H1 (cell line): ENCODE measurements at regions not wholly inside any gene's neighbourhood (a gene's known extent, or its start where the extent isn't known, plus 50 kb on each side); places are given as distances from the start of the nearest gene placed in this dataset.

Experiments used
- CTCF ChIA-PET: fragments of 300-600 bp; sonication (Branson Sonifier 250); formaldehyde crosslinking; loops from one replicate; lab custom pipeline; 2021; ENCODE audit not compliant: partially characterized antibody; lab: Charles Lee
- POLR2A ChIA-PET: fragments of 300-600 bp; sonication (Branson Sonifier 250); formaldehyde crosslinking; loops from one replicate; lab custom pipeline; 2021; ENCODE audit warnings: inconsistent platforms; ENCODE audit not compliant: partially characterized antibody; lab: Charles Lee
- DNase-seq, 2 experiments: peaks; one replicate each; pipeline versions ENCODE4 v3.0.0 to v3.0.0-alpha.2; 2010 to 2022; ENCODE audit warnings: low spot score in 2 of 2, low read depth in 1 of 2, mixed read lengths in 1 of 2
- FAIRE-seq: peaks from 2 replicates; lab custom pipeline; 2011; peaks lifted over from hg19 to GRCh38; lab: Jason Lieb, UNC
- H2AFZ ChIP-seq: 2 replicates; pipeline ENCODE4 v1.8.1; 2012; ENCODE audit warnings: low read length, inconsistent platforms
- H2AK5ac ChIP-seq: 2 replicates; pipeline ENCODE4 v1.6.1; 2013; ENCODE audit warnings: low read depth, low read length
- H2BK120ac ChIP-seq: replicated peaks from 2 replicates; pipeline ENCODE3; 2013; ENCODE audit warnings: low read depth, low read length, inconsistent platforms
- H2BK12ac ChIP-seq: 2 replicates; pipeline ENCODE4 v1.6.1; 2013; ENCODE audit warnings: low read depth, low read length
- H2BK15ac ChIP-seq: 2 replicates; pipeline ENCODE4 v1.6.1; 2013; ENCODE audit warnings: low read length
- H2BK20ac ChIP-seq: 2 replicates; pipeline ENCODE4 v1.6.1; 2013; ENCODE audit warnings: low read length
- H2BK5ac ChIP-seq: 2 replicates; pipeline ENCODE4 v1.6.1; 2013; ENCODE audit warnings: low read depth, low read length
- H3K14ac ChIP-seq: 2 replicates; pipeline ENCODE4 v1.6.1; 2013; ENCODE audit warnings: inconsistent platforms; ENCODE audit not compliant: insufficient read length
- H3K18ac ChIP-seq: 2 replicates; pipeline ENCODE4 v1.6.1; 2013; ENCODE audit warnings: low read length; ENCODE audit errors: extremely low read depth
- H3K23ac ChIP-seq: 2 replicates; pipeline ENCODE4 v1.6.1; 2013; ENCODE audit warnings: inconsistent platforms; ENCODE audit not compliant: insufficient read length
- H3K23me2 ChIP-seq: 2 replicates; pipeline ENCODE4 v1.6.1; 2013; ENCODE audit warnings: low read depth, low read length
- H3K27ac ChIP-seq: 2 replicates; pipeline ENCODE4 v1.6.1; 2011; ENCODE audit warnings: low read depth, low read length, inconsistent platforms
- H3K27me3 ChIP-seq, 4 experiments: replicated peaks in 1 of 4; 1 replicate in 1 of 4; 2 replicates in 3 of 4; pipeline versions ENCODE4 v1.6.1 to v1.8.1; 2011 to 2013; ENCODE audit warnings: low read length in 3 of 4, mild to moderate bottlenecking in 3 of 4, inconsistent platforms in 2 of 4, mixed read lengths in 2 of 4, moderate library complexity in 1 of 4; ENCODE audit not compliant: control insufficient read depth in 3 of 4, insufficient read depth in 3 of 4; ENCODE audit errors: extremely low read depth in 1 of 4
- H3K36me3 ChIP-seq, 4 experiments: 2 replicates each; pipeline versions ENCODE4 v1.6.1 to v1.8.1; 2011 to 2013; ENCODE audit warnings: mild to moderate bottlenecking in 4 of 4, low read length in 3 of 4, moderate library complexity in 2 of 4, control low read depth in 1 of 4, inconsistent platforms in 1 of 4; ENCODE audit not compliant: insufficient read depth in 4 of 4, control insufficient read depth in 2 of 4
- H3K4ac ChIP-seq: replicated peaks from 2 replicates; pipeline ENCODE3; 2013; ENCODE audit warnings: low read length, low read depth, mixed read lengths, inconsistent platforms; ENCODE audit not compliant: insufficient read length
- H3K4me1 ChIP-seq, 4 experiments: replicated peaks in 1 of 4; 1 replicate in 1 of 4; 2 replicates in 3 of 4; pipeline versions ENCODE4 v1.6.1 to v1.8.1; 2011 to 2013; ENCODE audit warnings: low read length in 3 of 4, inconsistent platforms in 2 of 4, mixed read lengths in 1 of 4; ENCODE audit not compliant: insufficient read depth in 4 of 4, control insufficient read depth in 3 of 4
- H3K4me2 ChIP-seq, 2 experiments: 2 replicates each; pipeline versions ENCODE4 v1.6.1 to v1.8.1; 2011 to 2013; ENCODE audit warnings: low read depth in 2 of 2, low read length in 2 of 2, control low read depth in 1 of 2, inconsistent platforms in 1 of 2, mild to moderate bottlenecking in 1 of 2; ENCODE audit not compliant: insufficient read depth in 1 of 2
- H3K4me3 ChIP-seq, 4 experiments: fragments of 200-600, 300-600 bp in 1 of 4; sonication (generic), shearing (Covaris generic), sonication (Bioruptor Twin) in 1 of 4; 2 replicates each; pipeline versions ENCODE4 v1.5.1 to v1.8.1; 2011 to 2016; ENCODE audit warnings: low read length in 4 of 4, low read depth in 3 of 4, control low read depth in 2 of 4, inconsistent platforms in 2 of 4, mild to moderate bottlenecking in 2 of 4, mixed read lengths in 1 of 4, moderate library complexity in 1 of 4; ENCODE audit not compliant: insufficient read depth in 2 of 4; ENCODE audit errors: extremely low read depth in 1 of 4
- H3K56ac ChIP-seq: replicated peaks from 2 replicates; pipeline ENCODE3; 2013; ENCODE audit warnings: low read depth, mild to moderate bottlenecking, mixed read lengths, low read length, inconsistent platforms; ENCODE audit not compliant: insufficient read length
- H3K79me1 ChIP-seq: 2 replicates; pipeline ENCODE4 v1.6.1; 2013; ENCODE audit warnings: low read depth, low read length, control low read depth
- H3K79me2 ChIP-seq, 2 experiments: 2 replicates each; pipeline versions ENCODE4 v1.6.1 to v1.8.1; 2012 to 2013; ENCODE audit warnings: low read length in 2 of 2, mild to moderate bottlenecking in 2 of 2, inconsistent platforms in 1 of 2; ENCODE audit not compliant: insufficient read depth in 2 of 2, control insufficient read depth in 1 of 2
- H3K9ac ChIP-seq, 4 experiments: replicated peaks in 1 of 4; 1 replicate in 1 of 4; 2 replicates in 3 of 4; pipeline versions ENCODE4 v1.6.1 to v1.8.1; 2011 to 2013; ENCODE audit warnings: low read depth in 3 of 4, low read length in 3 of 4, control low read depth in 2 of 4, mild to moderate bottlenecking in 2 of 4, moderate library complexity in 2 of 4, inconsistent platforms in 1 of 4; ENCODE audit errors: extremely low read depth in 1 of 4
- H3K9me3 ChIP-seq, 2 experiments: 2 replicates each; pipeline versions ENCODE4 v1.6.1 to v1.8.1; 2012 to 2013; ENCODE audit warnings: mild to moderate bottlenecking in 2 of 2, moderate library complexity in 2 of 2, control low read depth in 1 of 2, inconsistent platforms in 1 of 2, low read depth in 1 of 2, low read length in 1 of 2, mixed read lengths in 1 of 2; ENCODE audit not compliant: insufficient read depth in 2 of 2
- H4K20me1 ChIP-seq, 2 experiments: replicated peaks in 1 of 2; 2 replicates each; pipeline versions ENCODE3 to v1.8.1; 2011 to 2013; ENCODE audit warnings: inconsistent platforms in 2 of 2, low read length in 2 of 2, mild to moderate bottlenecking in 1 of 2; ENCODE audit not compliant: insufficient read depth in 2 of 2, control insufficient read depth in 1 of 2
- H4K5ac ChIP-seq: 2 replicates; pipeline ENCODE4 v1.6.1; 2013; ENCODE audit warnings: low read length, low read depth, mixed read lengths, inconsistent platforms; ENCODE audit not compliant: insufficient read length
- H4K8ac ChIP-seq: 2 replicates; pipeline ENCODE4 v1.8.0; 2013; ENCODE audit warnings: mild to moderate bottlenecking, moderate library complexity, low read length, inconsistent platforms; ENCODE audit not compliant: insufficient read depth; ENCODE audit errors: extremely low read depth
- H4K91ac ChIP-seq: replicated peaks from 2 replicates; pipeline ENCODE3; 2013; ENCODE audit warnings: low read length, mixed read lengths, inconsistent platforms; ENCODE audit not compliant: insufficient read length
- GTF2F1 ChIP-seq: IDR thresholded peaks from 2 replicates; pipeline ENCODE4 v1.6.1; 2012; ENCODE audit warnings: low read depth, low read length, improper control_type of control experiment, borderline replicate concordance
- WGBS, 2 experiments: shearing (Covaris generic) in 1 of 2; methylation state at CpG; one replicate each; pipeline versions ENCODE4 v1.1.6 to v1.1.7; 2013 to 2015; ENCODE audit warnings: low lambda C conversion rate in 2 of 2, mixed read lengths in 2 of 2, inconsistent platforms in 1 of 2, low coverage in 1 of 2, missing lambda C conversion rate in 1 of 2; ENCODE audit not compliant: insufficient replicate concordance in 2 of 2, insufficient coverage in 1 of 2, insufficient read length in 1 of 2; ENCODE audit errors: extremely low coverage in 1 of 2, missing lambda C conversion rate in 1 of 2; 5-methylcytosine and 5-hydroxymethylcytosine counted together

GRCh38 chr7:91519241-91520158 lies 255.3 kb downstream of the FZD1 start:
- FAIRE-seq (no peak), DNase-seq (no peak)
- H2BK5ac ChIP-seq, result no peak overlapping the region
- H2BK120ac ChIP-seq, result no peak overlapping the region
- no peak overlapping the region for H4K91ac ChIP-seq
- no peak overlapping the region for H3K14ac ChIP-seq
- CTCF ChIA-PET, result no interaction called here
- no peak overlapping the region for H3K9ac ChIP-seq
- H3K23ac ChIP-seq, result no peak overlapping the region
- H3K18ac ChIP-seq, result no peak overlapping the region
- H2BK15ac ChIP-seq, result no peak overlapping the region
- H2BK20ac ChIP-seq, result no peak overlapping the region
- no peaks in the 10 kb centered on the region for H3K4me1 ChIP-seq
- H3K56ac ChIP-seq, result no peak overlapping the region
- H3K4ac ChIP-seq, result no peak overlapping the region
- H3K79me2 ChIP-seq, result no peaks in the 10 kb centered on the region
- no peaks in the 10 kb centered on the region; the same call in 1 of the 2 replicates for H3K23me2 ChIP-seq
- H2BK12ac ChIP-seq, result no peak overlapping the region
- no peak overlapping the region for H3K27ac ChIP-seq
- H4K5ac ChIP-seq, result no peak overlapping the region
- WGBS, 2 experiments, result 80% methylated on average over 8 of the region's 8 CpGs; no CpG with 5 or more reads in 1 of the 2 experiments
- H3K4me2 ChIP-seq, result no peak overlapping the region
- no peaks in the 10 kb centered on the region for H3K79me1 ChIP-seq
- 0 out of 2 replicates have a peak overlapping the region, but pooled peaks have one; percentile 7 for H2AFZ ChIP-seq
- H3K4me3 ChIP-seq, result no peak overlapping the region
- no peak overlapping the region for H4K8ac ChIP-seq
- H3K9me3 ChIP-seq, result no peaks in the 10 kb centered on the region
- H3K36me3 ChIP-seq, result no peaks in the 10 kb centered on the region
- TF ChIP-seq GTF2F1, result no peak
- H4K20me1 ChIP-seq, result no peaks in the 10 kb centered on the region
- no peaks in the 10 kb centered on the region for H3K27me3 ChIP-seq
- POLR2A ChIA-PET, result no interaction called here
- H2AK5ac ChIP-seq, result no peak overlapping the region
